Mesothelial cell of epicardium (in vitro differentiated cells): ENCODE measurements at regions not wholly inside any gene's neighbourhood (a gene's known extent, or its start where the extent isn't known, plus 50 kb on each side); places are given as distances from the start of the nearest gene placed in this dataset.

ENCODE experiments used
- DNase-seq, 2 experiments: peaks; one replicate each; pipeline ENCODE4 v3.0.0; 2021; ENCODE audit warnings: low spot score in 2 of 2; ENCODE audit not compliant: unreplicated experiment in 2 of 2
- H3K27ac Mint-ChIP-seq: 2 replicates; pipeline ENCODE4 v1.8.0; 2021; ENCODE audit warnings: mixed read lengths
- H3K27me3 Mint-ChIP-seq: 2 replicates; pipeline ENCODE4 v1.8.0; 2021; ENCODE audit warnings: low read depth, mixed read lengths
- H3K36me3 Mint-ChIP-seq: 2 replicates; pipeline ENCODE4 v1.8.0; 2021; ENCODE audit warnings: mixed read lengths
- H3K4me1 Mint-ChIP-seq: 2 replicates; pipeline ENCODE4 v1.8.0; 2021; ENCODE audit warnings: mixed read lengths
- H3K4me3 Mint-ChIP-seq: 2 replicates; pipeline ENCODE4 v1.8.0; 2021; ENCODE audit warnings: mild to moderate bottlenecking, moderate library complexity, mixed read lengths
- H3K9me3 Mint-ChIP-seq: 2 replicates; pipeline ENCODE4 v1.8.0; 2021; ENCODE audit warnings: mixed read lengths
- TF ChIP-seq, protein P1 (sequence below): fragments of 200-600 bp; sonication (generic); IDR thresholded peaks from one replicate; pipeline ENCODE4 v1.5.0; 2021; ENCODE audit warnings: antibody characterized with exemption; ENCODE audit not compliant: unreplicated experiment

DNA sequence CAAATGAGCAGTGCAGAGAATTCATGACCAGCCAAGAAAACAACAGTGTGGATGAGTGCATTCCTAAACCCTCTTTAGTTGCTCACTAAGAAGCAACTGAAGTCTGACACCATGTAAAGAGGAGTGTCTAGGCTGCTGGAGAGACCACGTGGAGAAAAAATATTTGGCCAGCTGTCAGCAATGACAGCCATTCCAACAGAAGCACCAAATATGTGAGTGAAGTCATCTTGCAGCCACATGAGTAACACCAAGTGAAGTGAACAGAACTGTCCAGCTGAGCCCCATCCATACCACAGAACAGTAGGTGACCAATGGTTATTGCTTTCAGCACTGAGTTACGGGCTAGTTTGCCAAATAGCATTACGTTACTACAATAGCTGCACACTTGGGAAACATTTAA lies 89.4 kb downstream of the TBXT start:
- Mint-ChIP-seq H3K4me1 (no peaks in the 10 kb centered on the region), H3K4me3 (no peak overlapping the region), H3K36me3 (no peaks in the 10 kb centered on the region), H3K9me3 (no peaks in the 10 kb centered on the region), H3K27ac (no peak overlapping the region), H3K27me3 (peaks cover 30% of the 10 kb centered on the region)
- TF ChIP-seq, protein P1, sequence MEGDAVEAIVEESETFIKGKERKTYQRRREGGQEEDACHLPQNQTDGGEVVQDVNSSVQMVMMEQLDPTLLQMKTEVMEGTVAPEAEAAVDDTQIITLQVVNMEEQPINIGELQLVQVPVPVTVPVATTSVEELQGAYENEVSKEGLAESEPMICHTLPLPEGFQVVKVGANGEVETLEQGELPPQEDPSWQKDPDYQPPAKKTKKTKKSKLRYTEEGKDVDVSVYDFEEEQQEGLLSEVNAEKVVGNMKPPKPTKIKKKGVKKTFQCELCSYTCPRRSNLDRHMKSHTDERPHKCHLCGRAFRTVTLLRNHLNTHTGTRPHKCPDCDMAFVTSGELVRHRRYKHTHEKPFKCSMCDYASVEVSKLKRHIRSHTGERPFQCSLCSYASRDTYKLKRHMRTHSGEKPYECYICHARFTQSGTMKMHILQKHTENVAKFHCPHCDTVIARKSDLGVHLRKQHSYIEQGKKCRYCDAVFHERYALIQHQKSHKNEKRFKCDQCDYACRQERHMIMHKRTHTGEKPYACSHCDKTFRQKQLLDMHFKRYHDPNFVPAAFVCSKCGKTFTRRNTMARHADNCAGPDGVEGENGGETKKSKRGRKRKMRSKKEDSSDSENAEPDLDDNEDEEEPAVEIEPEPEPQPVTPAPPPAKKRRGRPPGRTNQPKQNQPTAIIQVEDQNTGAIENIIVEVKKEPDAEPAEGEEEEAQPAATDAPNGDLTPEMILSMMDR, result no peak
- DNase-seq, result no peak

DNA sequence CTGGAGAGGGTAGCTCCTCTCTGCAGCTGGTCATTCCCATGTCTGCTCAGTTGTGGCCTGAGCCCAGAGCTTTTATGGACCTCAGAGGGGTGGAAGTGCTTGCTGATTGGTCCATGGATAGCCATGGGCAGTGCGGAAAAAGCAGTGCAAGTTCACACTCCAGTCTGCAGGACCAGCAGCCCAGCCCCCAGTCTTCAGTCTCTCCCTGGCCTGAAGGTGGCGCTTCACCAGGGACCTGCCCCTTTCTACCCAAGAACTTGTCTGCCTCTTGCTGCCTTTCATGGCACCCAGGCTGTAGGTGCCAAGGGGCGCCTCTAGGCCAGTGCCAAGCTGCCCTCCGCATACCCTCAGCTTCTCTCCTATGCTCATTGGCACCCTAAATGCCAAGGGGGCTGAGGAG lies 91.0 kb downstream of the TBXT start:
- Mint-ChIP-seq H3K27ac (no peak overlapping the region), H3K9me3 (no peaks in the 10 kb centered on the region), H3K27me3 (peaks cover 40% of the 10 kb centered on the region), H3K4me1 (no peaks in the 10 kb centered on the region), H3K4me3 (no peak overlapping the region), H3K36me3 (no peaks in the 10 kb centered on the region)
- TF ChIP-seq, protein P1, result no peak
- no peak for DNase-seq

DNA sequence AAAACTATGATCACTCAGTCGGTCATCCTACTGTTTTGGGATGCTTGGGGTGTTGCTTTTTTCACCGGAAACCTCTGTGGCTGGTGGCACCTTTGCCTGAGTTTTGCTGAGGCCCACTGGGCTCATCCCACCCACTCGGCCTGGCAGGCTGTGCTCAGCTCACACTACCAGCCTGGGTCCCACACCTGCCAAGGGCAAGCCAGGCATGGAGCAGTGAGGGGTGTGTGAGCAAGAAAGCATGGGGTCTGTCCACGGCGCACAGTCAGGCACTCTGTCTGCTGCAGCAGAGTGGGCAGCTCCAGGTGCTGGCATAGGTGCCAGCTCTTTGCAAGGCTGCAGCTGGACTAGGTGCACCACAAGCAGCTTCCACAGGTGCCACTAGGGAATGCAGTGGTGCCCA lies 91.7 kb downstream of the TBXT start:
- no peak overlapping the region for H3K27ac Mint-ChIP-seq
- DNase-seq, result no peak

DNA sequence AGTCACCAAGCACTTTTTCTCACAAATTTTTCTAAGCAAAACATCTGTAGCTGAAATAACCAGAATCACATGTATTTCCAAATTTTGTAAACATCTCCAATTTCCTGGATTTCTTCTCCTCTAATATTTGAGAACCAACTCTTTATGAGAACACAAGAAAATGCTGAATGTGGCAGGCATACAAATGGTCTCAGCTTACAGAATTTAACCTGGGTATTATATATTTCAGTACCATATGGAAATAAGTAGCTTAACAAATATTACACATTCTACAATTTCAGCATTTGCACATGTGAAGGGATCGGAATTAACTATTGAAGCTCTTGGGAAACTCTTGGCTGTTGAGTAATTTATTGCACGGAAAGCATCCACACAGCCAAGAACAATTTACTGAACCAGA lies 92.5 kb downstream of the TBXT start:
- Mint-ChIP-seq H3K4me3 (no peak overlapping the region), H3K27ac (no peak overlapping the region), H3K9me3 (no peaks in the 10 kb centered on the region), H3K4me1 (no peaks in the 10 kb centered on the region), H3K36me3 (no peaks in the 10 kb centered on the region), H3K27me3 (peaks cover 44% of the 10 kb centered on the region)
- no peak for DNase-seq
- TF ChIP-seq, protein P1, result no peak

More for the DNA sequence above, 91.7 kb downstream of the TBXT start:
- Mint-ChIP-seq H3K9me3 (no peaks in the 10 kb centered on the region), H3K36me3 (no peaks in the 10 kb centered on the region), H3K27me3 (peaks cover 38% of the 10 kb centered on the region), H3K4me3 (no peak overlapping the region), H3K4me1 (no peaks in the 10 kb centered on the region)
- TF ChIP-seq, protein P1, result no peak

DNA sequence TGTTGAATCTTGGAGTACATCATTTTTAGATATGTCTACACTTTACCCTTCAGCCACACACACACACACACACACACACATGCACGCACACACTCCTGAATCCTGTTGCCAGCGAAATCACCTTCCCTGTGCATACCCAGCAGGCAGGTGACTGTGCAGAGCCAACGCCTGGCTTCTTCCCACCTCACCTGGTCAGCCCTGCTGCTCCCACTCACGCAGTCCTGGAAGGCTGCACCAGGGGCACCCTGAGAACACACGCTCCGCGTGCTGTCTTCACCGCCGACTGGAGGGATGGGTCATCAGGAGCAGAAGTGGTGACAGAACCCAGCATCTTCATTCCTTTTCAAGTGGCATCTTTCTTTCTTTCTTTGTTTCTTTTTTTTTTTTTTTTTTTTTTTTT lies 94.6 kb downstream of the TBXT start:
- Mint-ChIP-seq H3K4me1 (no peaks in the 10 kb centered on the region), H3K4me3 (no peak overlapping the region), H3K36me3 (no peaks in the 10 kb centered on the region), H3K9me3 (no peaks in the 10 kb centered on the region), H3K27me3 (peaks cover 50% of the 10 kb centered on the region), H3K27ac (no peak overlapping the region)
- TF ChIP-seq, protein P1, result no peak
- no peak for DNase-seq

DNA sequence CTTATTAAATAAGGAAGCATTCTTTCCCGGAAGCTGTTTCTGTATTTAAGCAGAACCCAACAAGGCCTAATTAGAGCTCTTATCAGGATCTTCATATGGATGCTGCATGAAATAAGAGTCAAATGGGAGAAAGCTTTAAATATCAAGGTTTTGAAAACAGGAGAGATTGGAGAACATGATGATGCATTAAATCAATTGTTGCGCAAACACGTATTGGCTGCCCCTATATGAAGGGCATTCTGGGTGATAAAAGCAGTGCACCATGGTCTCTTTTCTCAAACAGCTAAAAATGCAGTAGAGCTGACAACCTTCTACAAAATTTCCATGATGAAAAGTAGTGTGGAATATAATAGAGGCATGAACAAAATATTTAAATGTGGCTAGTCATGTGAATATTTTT lies 98.9 kb downstream of the TBXT start:
- TF ChIP-seq, protein P1, result no peak
- H3K9me3 Mint-ChIP-seq, result peaks cover 6% of the 10 kb centered on the region
- no peaks in the 10 kb centered on the region for H3K4me1 Mint-ChIP-seq
- H3K36me3 Mint-ChIP-seq, result no peaks in the 10 kb centered on the region
- no peak overlapping the region for H3K4me3 Mint-ChIP-seq
- no peak for DNase-seq
- H3K27me3 Mint-ChIP-seq, result peaks cover 34% of the 10 kb centered on the region
- H3K27ac Mint-ChIP-seq, result no peak overlapping the region
